HG03571 (cell line): ENCODE measurements at regions not wholly inside any gene's neighbourhood (a gene's known extent, or its start where the extent isn't known, plus 50 kb on each side); places are given as distances from the start of the nearest gene placed in this dataset.
"Not testable (repeated sequence)": the region's sequence is repeated elsewhere in the genome, so short reads cannot be mapped to it uniquely, and the experiment has no call there.

Source experiments
- ATAC-seq: cut with Tn5 transposase; IDR thresholded peaks from one replicate; pipeline ENCODE4 v1.9.1; 2021; ENCODE audit not compliant: unreplicated experiment

GRCh38 chr2:242063850-242064249, 194.3 kb downstream of the RTP5 start:
- ATAC-seq: no peak

GRCh38 chr2:242064364-242065250, 195.1 kb downstream of the RTP5 start:
- ATAC-seq: no peak

GRCh38 chr2:242065426-242065825, 195.9 kb downstream of the RTP5 start:
- no peak for ATAC-seq

GRCh38 chr2:242069018-242069417, 199.5 kb downstream of the RTP5 start:
- ATAC-seq: no peak

GRCh38 chr2:242069938-242070395, 200.4 kb downstream of the RTP5 start:
- ATAC-seq: not testable (repeated sequence)

GRCh38 chr2:242070726-242071125, 201.2 kb downstream of the RTP5 start:
- not testable (repeated sequence) for ATAC-seq

- ATAC-seq: not testable (repeated sequence)
These were observed 201.8 kb downstream of the RTP5 start for GRCh38 chr2:242071377-242071776.

GRCh38 chr2:242071936-242072335, 202.4 kb downstream of the RTP5 start:
- ATAC-seq: not testable (repeated sequence)

GRCh38 chr2:242075168-242075567, 205.6 kb downstream of the RTP5 start:
- ATAC-seq: no peak

- no peak for ATAC-seq
These were observed 206.2 kb downstream of the RTP5 start for GRCh38 chr2:242075696-242076095.

GRCh38 chr2:242076184-242076583, 206.7 kb downstream of the RTP5 start:
- not testable (repeated sequence) for ATAC-seq

GRCh38 chr2:242078426-242078825, 208.9 kb downstream of the RTP5 start:
- not testable (repeated sequence) for ATAC-seq

- not testable (repeated sequence) for ATAC-seq
These were observed 210.3 kb downstream of the RTP5 start for GRCh38 chr2:242079792-242080191.

- not testable (repeated sequence) for ATAC-seq
These were observed 211.2 kb downstream of the RTP5 start for GRCh38 chr2:242080575-242081214.

GRCh38 chr2:242084034-242084433, 214.5 kb downstream of the RTP5 start:
- not testable (repeated sequence) for ATAC-seq

- ATAC-seq: not testable (repeated sequence)
These were observed 215.6 kb downstream of the RTP5 start for GRCh38 chr2:242085024-242085674.

- ATAC-seq: no peak
These were observed 216.6 kb downstream of the RTP5 start for GRCh38 chr2:242085941-242086621.

GRCh38 chr2:242088044-242088443, 218.5 kb downstream of the RTP5 start:
- ATAC-seq: peak; percentile 26

GRCh38 chr2:242088471-242089212, 219.1 kb downstream of the RTP5 start:
- peak; percentile 85 for ATAC-seq

GRCh38 chr2:242089213-242089549, 219.7 kb downstream of the RTP5 start:
- not testable (repeated sequence) for ATAC-seq
